ENCODE measurements at regions not wholly inside any gene's neighbourhood (a gene's known extent, or its start where the extent isn't known, plus 50 kb on each side); places are given as distances from the start of the nearest gene placed in this dataset.
A peak's percentile ranks its signal among the peaks of the same experiment; 100 is the strongest.
"Not testable (repeated sequence)": the region's sequence is repeated elsewhere in the genome, so short reads cannot be mapped to it uniquely, and the experiment has no call there.

DNA sequence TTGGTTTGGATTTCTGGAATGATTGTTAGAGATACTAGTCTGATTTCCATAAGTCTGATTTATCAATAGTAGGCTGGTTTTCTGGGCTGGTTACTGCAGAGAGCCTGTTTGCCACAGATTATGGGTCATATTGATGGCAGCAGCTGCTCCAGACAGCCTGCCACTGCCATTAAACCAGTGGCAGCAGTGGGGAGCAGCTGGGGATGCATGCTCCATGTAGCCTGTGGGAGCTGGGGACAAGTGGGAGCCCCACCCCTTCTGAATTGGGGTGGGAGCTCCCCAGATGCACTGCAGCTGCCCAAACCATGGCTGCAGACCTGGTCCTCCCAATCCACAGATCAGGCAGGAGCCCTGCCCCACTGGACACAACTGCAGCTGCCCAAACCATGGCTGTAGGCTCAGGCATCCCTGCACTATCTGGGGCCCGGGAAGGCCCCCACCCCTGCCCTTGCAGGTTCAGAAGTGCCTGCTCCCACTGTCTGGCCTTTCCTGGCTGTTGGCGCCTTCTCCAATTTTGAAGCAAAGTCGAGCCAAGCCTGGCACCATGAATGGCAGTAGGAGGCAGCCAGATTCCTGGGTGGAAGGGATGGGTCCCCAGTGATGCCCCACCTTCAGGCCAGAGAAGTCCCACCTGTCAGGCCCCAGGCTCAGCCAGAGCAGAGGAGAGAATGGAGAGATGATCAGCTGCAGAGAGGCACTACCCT, 402.9 kb upstream of the TYRP1 start:
- DNase-seq = no peak

DNA sequence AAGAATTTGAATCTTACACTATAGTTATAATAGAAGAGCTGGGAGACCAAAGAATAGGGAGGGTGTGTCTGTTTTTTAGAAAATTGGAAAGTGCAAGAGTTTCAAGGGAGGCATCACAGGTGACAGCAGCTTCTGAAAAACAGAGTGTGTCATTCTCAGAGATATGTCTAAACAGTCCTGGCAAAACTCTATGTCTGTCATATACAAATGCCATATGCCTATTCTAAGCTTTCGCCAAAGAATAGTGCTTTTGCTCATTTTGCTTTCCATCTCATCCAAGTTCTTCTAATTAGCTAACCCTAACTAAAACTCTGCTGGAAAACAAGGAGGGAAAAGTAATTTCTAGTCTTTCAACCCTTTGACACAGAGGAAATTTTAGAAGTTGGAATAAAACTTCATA, 388.0 kb upstream of the TYRP1 start:
- DNase-seq = no peak

DNA sequence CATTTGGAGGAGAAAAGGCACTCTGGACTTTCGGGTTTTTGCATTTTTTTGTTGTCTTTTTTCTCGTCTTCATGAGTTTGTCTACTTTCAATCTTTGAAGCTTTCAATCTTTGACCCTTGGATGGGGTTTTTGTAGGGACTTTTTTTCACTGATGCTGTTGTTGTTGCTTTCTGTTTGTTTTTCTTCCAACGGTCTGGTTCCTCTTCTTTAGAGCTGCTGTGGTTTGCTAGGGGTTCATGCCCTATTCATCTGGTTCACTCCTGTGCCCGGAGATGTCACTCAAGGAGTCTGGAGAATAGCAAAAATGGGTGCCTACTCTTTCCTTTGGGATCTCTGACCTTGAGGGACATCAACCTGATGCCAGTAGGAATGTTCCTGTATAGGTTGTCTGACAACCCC, 378.6 kb upstream of the TYRP1 start:
- DNase-seq = no peak

DNA sequence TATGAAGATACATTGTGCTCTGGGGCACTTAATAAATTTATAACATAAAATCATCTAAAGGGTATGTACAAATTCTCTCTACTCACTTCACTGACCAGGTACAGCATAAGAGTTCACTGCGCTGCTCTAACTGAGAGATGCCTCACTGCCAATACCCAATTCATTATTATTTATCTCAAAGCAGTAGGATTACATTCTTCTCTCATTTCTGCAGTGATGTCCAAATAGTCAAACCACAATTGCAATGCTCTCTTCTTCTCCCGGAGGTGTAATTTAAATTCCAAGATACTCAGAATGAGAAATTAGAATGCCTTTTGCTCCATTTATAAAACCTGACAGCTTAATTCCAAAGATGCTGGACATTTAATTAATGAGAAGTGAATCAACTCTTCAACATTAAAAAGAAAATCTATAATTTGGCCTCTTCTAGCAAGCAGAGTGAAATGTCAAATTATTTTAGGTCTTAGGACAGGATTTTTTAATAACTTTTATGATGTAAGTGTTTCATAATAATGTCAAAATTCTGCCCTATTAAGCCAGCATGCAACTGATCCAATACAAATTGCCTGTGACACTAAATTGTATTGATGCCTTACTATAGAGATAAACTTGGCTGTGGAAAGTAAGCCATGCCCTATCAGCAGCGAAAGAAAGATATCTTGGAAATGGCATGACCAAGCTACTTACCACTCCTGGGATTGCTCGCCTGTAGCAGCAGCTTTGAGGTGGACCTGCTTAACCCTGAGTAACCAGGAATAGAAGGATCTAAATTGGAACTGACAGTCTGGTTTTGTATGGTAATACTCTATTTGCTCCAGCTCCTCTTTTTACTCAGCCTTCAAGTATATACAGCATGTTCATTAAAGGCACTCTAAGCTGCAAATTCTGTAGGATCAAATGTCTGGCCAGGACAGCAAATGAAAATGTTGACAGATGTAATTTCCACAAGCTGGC, 374.2 kb upstream of the TYRP1 start:
- no peak for DNase-seq

DNA sequence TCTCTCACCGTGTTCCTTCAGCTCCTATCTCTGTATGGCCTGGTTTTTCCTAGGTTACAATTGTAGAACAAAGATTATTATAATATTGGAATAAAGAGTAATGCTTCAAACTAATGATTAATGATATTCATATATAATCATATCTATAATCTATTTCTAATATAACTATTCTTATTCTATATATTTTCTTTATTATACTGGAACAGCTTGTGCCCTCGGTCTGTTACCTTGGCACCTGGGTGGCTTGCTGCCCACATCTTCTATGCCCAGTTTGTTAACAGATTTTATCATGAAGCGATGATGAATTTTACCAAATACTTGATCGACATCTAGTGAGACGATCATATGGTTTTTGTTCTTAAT, 363.6 kb upstream of the TYRP1 start:
- no peak for DNase-seq

DNA sequence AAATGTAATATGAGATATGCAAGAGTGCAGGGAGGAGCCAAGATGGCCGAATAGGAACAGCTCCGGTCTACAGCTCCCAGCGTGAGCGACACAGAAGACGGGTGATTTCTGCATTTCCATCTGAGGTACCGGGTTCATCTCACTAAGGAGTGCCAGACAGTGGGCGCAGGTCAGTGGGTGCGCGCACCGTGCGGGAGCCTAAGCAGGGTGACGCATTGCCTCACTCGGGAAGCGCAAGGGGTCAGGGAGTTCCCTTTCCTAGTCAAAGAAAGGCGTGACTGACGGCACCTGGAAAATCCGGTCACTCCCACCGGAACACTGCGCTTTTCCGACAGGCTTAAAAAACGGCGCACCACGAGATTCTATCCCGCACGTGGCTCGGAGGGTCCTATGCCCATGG, 359.2 kb upstream of the TYRP1 start:
- DNase-seq = not testable (repeated sequence)

DNA sequence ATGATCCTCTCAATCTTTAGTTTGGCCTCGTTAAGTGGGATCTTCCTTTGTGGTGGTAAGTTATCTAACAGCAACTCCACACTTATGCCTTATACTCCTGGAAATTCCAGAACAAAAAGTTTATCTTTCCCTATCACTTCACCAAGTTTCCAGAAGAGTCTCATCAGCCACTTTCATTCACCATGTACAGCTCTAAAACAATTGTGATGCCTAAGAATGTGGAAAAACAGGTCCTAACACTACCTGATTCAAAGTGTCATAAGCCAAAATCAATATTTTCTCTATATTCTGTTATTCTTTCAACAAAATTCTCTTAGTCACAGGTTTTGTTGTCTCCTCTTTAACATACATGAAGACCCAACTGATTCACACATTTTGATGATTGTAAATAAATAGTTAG, 342.4 kb upstream of the TYRP1 start:
- DNase-seq = no peak

DNA sequence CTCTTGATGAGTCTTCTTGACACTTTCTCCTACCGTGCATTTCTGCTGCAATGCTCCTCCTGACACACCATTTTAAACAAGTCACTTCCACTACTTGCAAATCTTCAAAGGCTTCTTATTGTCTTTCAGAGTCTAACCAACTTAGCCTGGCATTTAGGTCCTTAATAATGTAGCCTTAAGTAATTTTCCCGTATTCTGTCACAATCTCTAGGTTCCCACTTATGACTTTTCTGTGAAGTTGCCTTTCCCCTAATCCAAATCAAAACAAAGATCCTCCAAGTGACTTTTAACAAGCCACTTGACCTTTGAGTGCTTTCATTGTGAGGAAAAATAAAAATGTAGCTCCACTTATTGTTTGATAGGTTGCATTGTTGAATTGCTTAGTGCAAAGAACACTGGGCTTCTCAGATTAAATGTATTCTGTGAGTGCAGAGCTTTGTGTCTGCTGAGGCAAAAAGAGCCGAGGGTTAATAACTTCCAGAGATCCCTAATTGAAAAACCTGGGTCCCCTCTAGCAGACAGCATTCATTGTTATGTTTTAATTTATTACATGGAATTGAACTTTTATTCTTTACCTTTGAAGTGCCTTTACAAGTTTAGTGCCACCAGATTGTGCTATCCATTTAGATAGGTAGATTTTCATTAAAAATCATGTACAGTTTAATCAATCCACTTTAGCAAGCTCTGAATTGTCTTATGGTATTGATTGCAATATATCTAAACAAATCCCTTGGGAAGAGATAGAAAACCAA, 341.7 kb upstream of the TYRP1 start:
- no peak for DNase-seq

DNA sequence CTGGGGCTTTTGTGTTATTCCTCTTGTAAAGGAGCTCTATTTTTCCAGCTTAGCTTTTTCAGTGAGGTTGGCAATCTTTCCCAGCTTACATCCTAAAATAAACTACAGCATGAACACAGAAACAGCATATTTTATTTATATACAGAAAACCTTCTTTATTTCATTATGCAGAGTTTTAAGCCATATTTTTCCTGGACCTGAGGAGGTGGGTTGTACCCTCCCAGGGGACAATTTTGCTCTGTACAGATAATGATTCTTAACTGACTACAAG, 341.2 kb upstream of the TYRP1 start:
- no peak for DNase-seq

DNA sequence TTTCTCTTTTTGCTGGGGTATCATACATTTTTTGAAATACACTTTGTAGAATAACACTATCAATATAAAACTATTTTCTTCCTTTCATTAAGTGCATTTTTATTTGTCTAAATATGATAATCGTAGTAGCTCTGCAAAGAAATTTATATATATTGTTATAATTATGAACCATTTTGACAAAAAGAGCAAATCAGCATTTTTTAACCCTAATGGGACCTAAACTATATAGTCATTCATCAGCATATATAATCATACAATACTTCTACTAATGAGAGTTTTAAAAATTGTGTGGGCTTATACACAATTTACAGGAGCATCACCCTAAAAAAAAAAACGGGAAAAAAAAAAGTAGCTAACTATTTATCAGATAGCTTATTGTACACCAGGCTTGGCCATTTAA, 329.7 kb upstream of the TYRP1 start:
- no peak for DNase-seq

DNA sequence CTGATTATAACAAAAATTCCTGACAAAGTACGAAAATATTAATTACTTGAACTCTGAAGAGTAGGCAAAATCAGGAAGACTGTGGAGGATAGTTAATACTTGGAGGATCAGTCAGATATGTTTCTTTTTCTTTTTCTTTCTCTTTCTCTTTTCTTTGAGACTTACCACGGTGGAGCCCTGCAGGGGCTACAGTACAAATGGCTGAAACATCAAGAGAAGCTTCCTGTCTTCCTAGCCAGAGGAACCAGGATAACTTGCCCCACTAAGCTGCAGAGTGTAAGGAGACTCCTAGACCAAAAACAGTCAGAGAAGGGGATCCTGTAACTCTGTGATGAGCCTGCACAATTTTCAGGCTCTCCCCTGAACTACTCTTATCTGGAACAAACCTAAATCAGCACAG, 324.6 kb upstream of the TYRP1 start:
- no peak for DNase-seq

DNA sequence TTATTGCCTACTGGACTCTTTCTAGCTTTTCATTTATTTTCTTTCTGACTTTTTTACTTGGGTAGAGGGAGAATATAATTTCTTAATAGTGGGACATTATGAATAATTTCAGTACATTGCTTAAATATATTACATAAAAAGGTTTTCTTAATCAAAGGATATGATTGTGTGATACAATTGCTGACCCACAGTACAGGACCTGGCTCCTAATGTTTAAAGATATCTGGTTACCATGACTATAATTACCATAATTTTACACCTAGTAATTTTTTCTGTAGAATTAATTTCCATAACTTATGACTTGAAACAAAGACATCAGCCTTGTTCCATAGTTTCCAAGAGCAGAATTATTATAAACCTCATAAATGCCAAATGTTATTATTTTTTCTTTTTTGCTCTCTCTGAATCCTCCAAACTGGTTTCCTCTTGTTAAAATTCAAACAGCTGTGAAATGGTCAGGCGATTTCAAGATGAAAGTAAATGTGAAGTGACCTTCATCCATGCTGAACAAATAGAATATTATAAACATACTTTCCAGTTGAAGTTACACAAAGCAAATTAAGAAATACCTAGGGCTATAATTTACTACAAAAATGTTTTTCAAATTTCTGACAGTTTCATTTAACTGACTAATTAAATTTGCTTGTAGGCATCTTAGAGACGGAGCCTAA, 301.2 kb upstream of the TYRP1 start:
- no peak for DNase-seq

DNA sequence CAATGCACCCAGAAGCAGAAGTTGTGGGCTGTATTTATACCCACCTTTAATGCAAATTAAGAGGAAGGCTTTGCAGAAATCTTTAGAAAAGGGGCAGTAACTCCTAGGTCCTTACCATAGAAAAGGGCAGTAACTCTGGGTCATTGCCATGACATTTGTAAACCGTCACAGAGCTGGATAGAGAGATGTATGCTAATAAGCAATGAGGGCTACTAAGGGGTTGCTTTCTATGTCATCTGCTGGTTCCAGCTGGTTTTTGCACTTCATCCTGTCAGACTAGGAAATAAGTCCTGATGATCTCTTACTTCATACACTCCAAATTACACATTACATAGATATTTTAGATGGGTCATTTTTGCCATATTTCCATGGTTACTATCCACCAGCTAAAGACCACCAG, 299.1 kb upstream of the TYRP1 start:
- DNase-seq = no peak

DNA sequence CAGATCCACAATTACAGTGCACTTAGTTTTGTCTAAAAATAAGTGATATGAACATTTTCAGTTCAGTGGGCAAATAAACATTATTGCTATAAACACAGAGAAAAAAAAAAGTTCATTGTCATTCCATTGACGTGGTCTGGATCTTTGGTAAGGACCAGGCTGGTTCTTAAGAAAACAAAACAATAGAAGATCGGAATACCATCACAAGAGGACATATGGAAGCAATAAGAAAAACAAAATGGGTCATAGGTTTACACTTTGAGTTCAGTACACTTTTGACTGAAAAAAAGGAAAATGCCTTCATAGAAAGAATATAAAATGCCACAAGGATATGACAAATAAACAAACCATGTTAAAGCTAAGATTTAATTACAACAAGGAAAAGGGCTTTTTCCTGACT, 289.5 kb upstream of the TYRP1 start:
- no peak for DNase-seq

DNA sequence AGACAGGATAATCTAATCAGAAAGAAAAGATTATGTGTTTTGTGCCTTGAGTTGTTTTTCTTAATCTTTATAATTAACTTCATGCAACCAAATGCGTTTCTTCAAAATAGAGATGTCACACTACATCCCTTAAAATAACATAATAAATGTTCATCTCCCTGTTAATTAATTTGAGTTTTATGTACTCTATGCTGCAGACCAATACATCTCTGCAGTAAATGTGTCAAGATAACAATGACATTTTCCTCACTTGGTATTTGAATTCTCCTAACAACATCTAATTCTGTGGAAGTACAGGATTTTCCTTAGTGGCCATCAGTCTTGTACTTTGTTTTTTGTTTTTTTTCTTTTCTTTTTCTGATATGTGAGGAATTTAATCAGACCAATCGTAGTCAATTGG, 279.2 kb upstream of the TYRP1 start:
- DNase-seq = no peak

DNA sequence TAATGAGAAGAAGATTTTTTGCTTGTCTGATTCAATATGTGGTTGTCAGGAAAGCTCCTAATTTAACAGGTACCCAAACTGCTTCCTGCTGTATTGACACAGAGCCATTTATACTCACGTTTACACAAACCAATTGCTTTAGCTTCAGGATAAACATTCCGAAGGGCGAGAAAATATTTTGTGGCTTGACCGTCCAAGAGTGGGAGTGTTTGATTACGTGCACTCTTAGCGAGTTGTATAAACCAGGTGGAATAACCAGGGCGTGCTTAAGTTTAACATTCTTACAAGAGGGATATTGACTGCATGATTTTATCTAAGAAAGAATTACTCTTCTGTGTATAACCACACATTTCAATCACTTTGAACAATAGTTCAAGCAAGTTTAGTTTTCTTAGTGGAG, 278.7 kb upstream of the TYRP1 start:
- DNase-seq = no peak

DNA sequence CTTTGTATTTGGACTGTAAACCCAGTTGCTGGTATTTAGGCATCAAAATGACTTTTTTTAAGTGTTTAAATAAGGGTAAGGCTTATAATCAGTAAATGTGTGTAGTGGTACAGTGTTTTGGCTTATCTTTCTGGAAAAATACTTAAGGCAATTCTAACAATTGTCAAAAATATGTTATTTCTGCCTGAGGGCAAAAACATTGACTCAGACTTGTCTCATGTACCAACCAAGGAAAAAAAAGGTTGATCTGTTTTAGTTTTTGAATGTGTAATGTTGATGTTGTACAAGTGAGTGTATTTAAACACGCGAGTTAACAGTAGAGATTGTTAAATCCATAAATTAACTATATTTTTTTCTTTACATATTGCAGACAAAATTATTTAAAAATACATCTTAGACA, 277.8 kb upstream of the TYRP1 start:
- no peak for DNase-seq

DNA sequence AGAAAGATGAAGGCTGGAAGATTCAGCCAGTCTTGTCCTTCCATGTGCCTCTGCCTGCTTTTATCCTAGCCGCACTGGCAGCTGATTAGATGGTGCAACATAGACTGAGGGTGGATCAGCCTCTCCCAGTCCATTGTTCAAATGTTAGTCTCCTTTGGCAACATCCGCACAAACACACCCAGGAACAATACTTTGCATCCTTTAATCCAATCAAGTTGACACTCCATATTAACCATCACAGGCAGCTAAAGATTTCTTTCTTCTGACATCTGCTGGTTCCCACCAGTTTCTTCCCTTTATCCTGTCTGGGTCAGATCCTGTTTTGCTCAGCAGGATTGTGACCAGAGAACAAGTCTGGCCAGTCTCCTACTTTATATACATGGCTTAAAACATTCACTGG, 276.5 kb upstream of the TYRP1 start:
- DNase-seq = no peak

DNA sequence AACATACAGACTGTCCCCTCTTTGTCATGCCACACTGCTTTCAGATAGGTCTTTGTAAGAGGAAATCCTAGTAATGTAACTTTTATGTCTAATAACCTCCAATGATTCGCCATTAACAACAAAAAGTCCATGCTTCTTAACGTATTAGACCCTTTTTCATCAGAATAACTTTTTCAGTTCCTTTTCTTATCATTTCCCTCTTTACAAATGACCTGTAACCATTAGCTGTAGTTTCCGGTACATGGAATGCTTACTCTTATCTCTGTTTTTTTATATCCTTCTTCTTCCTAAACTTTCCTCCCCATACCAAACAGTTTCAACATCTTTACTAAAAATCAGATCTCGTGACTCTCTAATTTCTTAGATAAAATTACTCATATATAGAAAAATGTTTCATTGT, 268.9 kb upstream of the TYRP1 start:
- DNase-seq = no peak

DNA sequence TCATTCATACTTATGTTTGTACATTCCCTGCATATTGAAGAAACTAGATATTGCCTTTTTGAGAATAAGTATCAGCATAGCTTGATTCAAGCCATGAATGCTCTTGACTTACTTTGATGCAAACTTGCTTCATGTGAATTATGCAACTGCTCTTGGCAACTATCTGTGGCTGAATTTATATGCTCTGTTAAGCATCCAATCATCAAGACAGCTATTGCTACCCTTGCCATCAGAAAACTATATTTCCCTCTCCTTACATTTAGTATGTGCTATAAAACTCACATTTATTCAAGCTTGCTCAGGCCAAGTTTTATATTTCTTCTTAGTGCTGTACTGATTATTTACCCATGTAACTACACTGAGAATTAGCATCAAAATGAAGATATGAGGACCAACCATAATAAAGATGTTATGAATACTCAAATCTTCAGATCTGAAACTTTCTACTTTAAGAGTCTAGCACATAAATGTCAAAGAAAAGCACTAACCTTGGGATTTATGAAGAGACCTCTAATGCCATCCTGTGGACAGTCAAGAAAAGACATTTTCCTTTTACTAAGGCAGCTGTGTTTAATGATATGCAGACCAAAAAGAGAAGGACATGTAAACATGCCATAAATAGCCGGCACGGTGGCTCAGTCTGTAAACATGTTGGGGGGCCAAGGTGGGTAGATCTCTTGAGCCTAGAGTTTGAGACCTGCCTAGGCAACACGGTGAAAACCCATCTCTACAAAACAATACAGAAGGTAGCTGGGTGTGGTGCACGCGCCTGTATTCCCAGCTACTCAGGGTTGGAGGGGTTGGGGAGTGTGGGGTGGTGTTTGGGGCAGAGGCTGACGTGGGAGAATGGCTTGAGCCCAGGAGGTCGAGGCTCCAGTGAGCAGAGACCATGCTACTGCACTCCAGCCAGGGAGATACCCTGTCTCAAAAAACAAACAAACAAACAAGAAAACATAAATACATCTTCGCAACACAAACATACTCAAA, 267.0 kb upstream of the TYRP1 start:
- peak; percentile 48 for DNase-seq

DNA sequence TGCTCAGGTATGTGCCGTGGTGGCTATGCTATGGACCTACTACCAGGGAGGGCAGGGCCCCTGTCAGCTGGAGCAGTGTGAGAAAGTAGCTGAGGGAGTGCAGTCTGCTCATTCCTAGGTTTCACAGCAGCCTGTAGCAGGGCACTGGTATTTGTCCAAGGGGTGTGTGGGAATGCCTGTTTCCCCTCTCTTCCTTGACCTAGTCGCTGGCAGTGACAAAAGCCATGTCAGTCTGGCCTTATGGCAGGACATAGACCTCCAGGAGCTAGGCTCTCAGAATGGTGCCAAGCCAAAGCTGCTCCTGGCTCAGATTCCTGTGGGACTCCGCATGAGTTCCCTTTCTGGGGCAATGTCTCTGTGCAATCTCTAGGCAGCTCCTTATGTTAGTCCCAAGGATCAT, 253.9 kb upstream of the TYRP1 start:
- DNase-seq = no peak

DNA sequence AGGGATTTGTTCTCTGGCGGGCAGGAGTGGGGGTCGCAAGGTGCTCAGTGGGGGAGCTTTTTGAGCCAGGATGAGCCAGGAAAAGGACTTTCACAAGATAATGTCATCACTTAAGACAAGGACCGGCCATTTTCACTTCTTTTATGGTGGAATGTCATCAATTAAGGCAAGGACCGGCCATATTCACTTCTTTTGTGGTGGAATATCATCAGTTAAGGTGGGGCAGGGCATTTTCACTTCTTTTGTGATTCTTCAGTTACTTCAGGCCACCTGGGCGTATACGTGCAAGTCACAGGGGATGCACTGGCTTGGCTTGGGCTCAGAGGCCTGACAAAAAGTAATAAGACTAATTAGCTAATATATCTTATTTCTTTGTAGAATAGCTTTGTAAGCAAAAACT, 252.1 kb upstream of the TYRP1 start:
- DNase-seq = not testable (repeated sequence)

Data from NCI-H1436 (cell line).